ENCODE measurements at regions not wholly inside any gene's neighbourhood (a gene's known extent, or its start where the extent isn't known, plus 50 kb on each side); places are given as distances from the start of the nearest gene placed in this dataset.
"Not testable (repeated sequence)": the region's sequence is repeated elsewhere in the genome, so short reads cannot be mapped to it uniquely, and the experiment has no call there.

DNA sequence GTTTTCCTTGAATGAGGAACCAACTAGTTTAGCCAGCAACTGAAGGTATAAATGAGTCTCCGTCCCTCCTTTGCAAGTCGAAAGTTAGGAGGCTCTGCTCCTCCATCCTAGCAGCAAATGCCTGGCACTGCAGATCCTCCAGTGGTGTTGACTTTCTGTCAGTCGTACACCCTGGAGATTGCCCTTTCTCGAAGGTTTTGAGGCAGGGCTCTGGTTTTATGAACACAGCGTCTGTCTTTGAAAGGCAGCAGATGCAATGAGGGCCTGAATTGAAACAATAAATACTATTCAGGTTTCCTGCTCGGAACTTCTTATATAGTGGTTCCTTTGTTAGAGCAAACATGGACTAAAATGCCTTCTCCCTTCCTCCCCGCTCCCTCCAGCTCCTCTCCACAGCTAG, 284.0 kb downstream of the TMEM38B start:
- peak; percentile 94 for DNase-seq (ENCODE audit: low spot score)

DNA sequence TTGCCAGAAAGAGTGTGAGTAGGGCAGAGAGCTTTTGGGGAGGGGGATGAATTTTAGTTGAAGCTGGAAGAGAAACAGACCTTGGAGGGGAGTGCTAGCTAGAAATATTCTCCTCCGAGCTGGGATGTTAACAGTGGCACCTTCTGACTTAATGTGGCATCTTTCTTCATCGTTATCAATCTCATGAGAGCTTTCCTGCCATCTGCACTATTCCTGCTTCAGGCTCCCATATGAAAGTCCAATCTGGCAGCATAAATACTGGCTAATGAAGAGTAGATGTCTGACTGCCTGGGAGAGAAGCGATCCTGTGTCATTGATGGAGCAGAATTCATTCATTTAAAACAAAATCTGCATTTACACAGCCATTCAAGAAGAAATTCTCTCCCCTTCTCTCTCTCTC, 284.5 kb downstream of the TMEM38B start:
- peak; percentile 73 for DNase-seq (ENCODE audit: low spot score)

DNA sequence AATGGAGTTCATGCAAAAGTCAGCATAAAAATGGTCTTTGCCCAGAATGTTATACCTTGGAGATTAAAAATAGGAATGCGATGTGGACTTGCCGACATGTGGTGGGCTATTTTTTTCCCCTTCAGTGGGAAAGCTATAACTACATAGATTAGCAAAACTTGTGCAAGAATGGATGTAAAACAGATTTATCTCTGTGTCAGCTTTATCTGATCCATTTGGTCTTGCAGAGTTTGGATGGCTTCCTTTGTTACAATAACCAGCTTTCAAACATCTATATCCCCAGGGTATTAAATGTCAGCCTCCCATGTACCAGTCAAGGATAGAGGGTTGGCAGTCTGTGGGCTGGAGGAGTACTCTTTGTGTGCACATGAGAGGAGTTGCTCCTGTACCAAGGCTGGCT, 284.9 kb downstream of the TMEM38B start:
- no peak for DNase-seq (ENCODE audit: low spot score)

GRCh38 chr9:105984714-105985113, 290.4 kb downstream of the TMEM38B start:
- DNase-seq (ENCODE audit: low spot score): no peak

DNA sequence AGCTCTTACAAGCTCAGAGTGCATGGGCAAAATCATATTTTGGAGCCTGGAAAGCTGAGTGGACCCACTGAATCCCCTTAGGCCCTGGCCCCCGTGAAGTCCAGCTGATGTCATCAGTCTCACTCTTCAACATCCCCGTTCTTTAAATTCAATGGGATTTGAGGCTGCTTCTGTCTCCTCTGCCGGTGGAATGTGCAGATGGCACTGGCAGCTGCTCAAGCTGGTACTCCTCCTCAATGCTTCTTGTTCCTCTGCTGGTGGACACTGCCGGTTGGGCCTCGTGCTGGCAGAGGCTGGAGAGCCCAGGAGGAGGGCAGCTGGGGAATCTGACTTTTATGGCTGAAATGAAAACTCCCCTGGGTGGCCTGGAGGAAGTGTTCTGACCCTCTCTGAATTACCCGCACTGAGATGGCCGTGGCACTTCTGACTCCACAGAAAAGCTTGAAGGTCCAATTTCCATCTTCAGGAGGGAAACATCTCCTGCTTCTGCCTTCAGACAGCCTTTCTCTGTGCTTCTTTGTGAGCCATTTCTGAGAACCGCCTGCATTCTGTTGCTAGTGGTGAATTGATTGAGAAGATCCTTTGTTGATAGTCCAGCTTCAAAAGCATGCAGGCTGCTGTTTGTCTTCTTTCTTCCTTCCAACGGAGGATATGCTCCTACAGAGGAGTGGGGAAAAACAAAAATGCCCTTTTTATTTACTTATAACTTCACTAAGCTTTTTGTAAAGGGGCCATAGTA, 298.9 kb downstream of the TMEM38B start:
- peak; percentile 91 for DNase-seq (ENCODE audit: low spot score)

- DNase-seq (ENCODE audit: low spot score): no peak
Measured at GRCh38 chr9:105993921-105994715, 299.8 kb downstream of the TMEM38B start.

DNA sequence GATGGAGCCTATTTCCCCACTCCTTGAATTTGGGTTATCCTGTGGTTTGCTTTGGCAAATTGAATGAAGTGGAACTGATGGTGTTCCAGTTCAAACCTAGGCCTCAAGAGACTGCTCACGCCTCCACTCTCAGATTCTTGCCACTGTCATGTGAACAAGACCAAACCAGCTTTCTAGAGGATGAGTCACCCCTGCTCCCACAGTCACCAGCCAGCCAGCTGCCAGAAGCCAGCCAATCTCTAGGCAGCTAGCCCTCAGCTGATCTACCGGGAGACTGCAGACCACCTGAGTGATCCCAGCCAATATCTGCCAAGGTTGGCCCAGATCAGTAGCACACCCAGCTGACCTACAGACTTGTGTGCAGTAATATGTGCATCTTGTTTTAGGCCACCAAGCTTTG, 300.6 kb downstream of the TMEM38B start:
- DNase-seq (ENCODE audit: low spot score): peak; percentile 62

GRCh38 chr9:106017198-106017740, 322.9 kb downstream of the TMEM38B start:
- no peak for DNase-seq (ENCODE audit: low spot score)

DNA sequence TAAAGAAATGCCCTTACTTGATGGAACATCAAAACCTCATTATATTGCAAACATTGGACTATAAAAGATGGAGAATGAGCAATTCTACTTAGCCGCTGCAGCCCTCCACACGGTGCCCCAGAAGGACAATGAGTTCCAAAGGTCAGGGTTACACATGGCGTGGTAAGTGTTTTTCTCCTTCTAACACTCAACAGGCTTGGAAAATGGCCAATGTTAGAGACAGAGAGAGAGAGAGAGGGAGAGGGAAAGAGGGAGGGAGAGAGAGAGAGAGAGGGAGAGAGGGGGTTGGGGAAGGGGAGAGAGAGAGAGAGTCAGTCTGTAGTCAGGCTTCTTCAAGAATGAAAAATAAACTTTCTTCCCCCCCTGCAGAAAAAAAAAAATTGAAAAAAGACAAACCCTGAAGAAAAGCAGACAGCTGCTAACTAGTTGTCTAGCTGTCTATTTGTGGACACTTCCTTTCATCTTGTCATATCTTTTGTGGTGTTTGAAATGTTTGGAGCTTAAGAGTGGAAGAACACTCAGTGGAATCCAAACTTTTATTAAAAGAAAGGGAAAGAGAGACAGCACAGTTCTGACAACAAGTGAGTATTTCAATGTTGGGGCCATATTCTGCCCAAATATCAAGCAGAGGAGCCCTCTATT, 324.8 kb downstream of the TMEM38B start:
- peak; percentile 51 for DNase-seq (ENCODE audit: low spot score)

GRCh38 chr9:106019702-106020101, 325.4 kb downstream of the TMEM38B start:
- DNase-seq (ENCODE audit: low spot score): no peak

DNA sequence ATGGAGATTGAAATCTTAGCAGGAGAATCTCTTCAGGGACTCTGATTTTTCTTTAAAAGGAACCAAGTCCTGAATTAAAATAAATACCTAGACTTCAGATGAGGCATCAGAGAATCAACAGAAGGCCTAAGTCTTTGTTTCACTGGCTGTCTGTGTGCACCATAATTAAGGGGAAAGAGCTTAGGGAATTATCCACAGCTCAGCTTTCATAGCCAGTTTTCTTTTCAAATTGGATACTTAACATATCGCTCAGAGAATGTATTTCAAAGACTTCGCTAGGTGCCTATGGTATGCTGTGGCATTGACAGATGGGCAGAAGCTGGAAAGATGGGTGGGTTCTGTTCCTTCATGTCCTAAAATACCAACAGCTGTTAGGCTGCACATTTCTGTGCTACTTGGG, 325.8 kb downstream of the TMEM38B start:
- DNase-seq (ENCODE audit: low spot score): no peak

GRCh38 chr9:106023455-106023854, 329.1 kb downstream of the TMEM38B start:
- DNase-seq (ENCODE audit: low spot score): no peak

DNA sequence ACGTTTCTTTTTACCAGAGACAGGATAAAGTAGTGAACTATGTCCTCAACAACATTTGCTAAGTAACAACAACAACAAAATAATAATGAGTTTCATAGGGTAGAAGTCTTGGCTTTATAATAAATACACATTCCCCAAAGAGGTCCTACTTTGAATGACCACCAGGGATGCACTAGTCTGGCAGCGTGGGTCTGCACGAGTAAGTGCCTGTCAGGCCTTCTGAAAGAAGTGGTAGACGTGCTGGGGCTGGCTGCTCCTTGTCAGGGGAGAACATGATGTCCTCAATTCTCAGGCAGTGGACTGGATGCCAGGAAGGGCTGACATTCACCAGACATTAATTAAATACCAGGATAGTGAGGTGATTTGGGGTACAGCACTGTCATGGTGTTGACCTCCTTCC, 331.1 kb downstream of the TMEM38B start:
- DNase-seq (ENCODE audit: low spot score): no peak

DNA sequence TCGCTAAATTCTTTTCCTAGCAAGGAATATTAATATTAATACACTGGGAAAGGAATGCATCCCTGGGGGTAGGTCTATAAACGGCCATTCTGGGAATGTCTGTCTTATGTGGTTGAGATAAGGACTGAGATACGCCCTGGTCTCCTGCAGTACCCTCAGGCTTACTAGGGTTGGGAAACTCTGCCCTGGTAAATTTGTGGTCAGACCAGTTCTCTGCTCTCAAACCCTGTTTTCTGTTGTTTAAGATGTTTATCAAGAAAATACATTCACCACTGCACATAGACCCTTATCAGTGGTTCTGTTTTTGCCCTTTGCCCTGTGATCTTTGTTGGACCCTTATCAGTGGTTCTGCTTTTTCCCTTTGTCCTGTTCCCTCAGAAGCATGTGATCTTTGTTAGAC, 335.8 kb downstream of the TMEM38B start:
- DNase-seq (ENCODE audit: low spot score): not testable (repeated sequence)

- no peak for DNase-seq (ENCODE audit: low spot score)
Measured at GRCh38 chr9:106032978-106033377, 338.6 kb downstream of the TMEM38B start.

DNA sequence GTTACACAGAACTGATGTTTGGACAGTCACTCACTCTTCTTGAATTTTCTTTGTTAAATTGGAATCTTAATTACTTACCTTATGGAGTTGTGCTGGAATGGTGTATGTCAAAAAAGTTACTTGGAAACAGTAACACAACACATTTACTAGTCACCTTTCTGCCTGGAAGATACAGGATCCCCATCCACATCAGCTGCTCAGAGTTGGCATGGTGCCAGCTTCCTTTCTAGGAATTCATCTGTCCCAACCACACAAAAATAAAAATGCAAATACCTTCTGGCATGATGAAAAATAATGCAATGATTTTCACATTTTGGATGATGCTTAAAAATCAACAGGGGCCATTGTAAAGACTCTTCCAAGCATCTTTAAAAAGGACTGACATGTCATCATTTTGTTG, 341.5 kb downstream of the TMEM38B start:
- DNase-seq (ENCODE audit: low spot score): no peak

GRCh38 chr9:106038266-106039001, 344.1 kb downstream of the TMEM38B start:
- DNase-seq (ENCODE audit: low spot score): no peak

DNA sequence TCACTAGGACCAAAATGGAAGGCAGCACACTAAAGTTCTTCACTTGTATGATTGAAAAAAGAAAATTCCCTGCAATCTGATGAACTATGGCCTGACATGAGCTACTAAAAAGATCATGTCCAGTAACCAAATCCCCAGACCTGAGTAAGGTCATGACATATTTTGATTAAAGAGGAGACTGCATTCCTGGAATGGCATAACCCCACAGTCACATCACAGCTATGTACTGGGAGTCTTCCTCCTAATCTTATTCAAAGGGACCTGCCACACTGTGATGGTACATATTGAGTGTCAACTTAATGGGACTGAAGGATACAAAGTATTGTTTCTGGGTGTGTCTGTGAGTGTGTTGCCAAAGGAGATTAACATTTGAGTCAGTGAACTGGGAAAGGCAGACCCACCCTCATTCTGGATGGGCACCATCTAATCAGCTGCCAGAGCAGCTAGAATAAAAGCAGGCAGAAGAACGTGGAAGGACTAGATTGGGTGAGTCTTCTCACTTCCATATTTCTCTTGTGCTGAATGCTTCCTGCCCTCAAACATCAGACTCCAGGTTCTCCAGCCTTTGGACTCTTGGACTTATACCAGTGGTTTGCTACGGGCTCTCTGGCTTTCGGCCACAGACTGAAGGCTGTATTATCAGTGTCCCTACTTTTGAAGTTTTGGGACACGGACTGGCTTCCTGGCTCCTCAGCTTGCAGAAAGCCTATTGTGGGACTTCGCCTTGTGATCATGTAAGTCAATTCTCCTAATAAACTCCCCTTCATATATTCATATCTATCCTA, 345.0 kb downstream of the TMEM38B start:
- DNase-seq (ENCODE audit: low spot score): no peak

GRCh38 chr9:106041920-106042319, 347.6 kb downstream of the TMEM38B start:
- DNase-seq (ENCODE audit: low spot score): not testable (repeated sequence)

GRCh38 chr9:106051545-106051944, 357.2 kb downstream of the TMEM38B start:
- no peak for DNase-seq (ENCODE audit: low spot score)

GRCh38 chr9:106052166-106052565, 357.8 kb downstream of the TMEM38B start:
- no peak for DNase-seq (ENCODE audit: low spot score)

All from pons (tissue), 1 donor.